ENCODE measurements at regions not wholly inside any gene's neighbourhood (a gene's known extent, or its start where the extent isn't known, plus 50 kb on each side); places are given as distances from the start of the nearest gene placed in this dataset.
A peak's percentile ranks its signal among the peaks of the same experiment; 100 is the strongest.
"Not testable (repeated sequence)": the region's sequence is repeated elsewhere in the genome, so short reads cannot be mapped to it uniquely, and the experiment has no call there.

GRCh38 chr22:12579655-12580054 is 2948.3 kb upstream of the OR11H1 start:
- H3K9me2 ChIP-seq (ENCODE audit: insufficient read depth, low read length); DNase-seq (ENCODE audit: low spot score); H3K9me3 ChIP-seq (ENCODE audit: low read length); BruUV-seq (replicated peaks); POLR2A ChIA-PET; intact Hi-C loops (cut with micrococcal nuclease; ENCODE audit: unreplicated experiment); H2AFZ ChIP-seq (ENCODE audit: low read length); CTCF ChIA-PET (ENCODE audit: unreplicated experiment); H4K20me1 ChIP-seq (ENCODE audit: insufficient read depth, low read length); H3K79me2 ChIP-seq (ENCODE audit: insufficient read depth, low read depth, low read length); H3K4me2 ChIP-seq (ENCODE audit: low read length); H3K4me3 ChIP-seq (ENCODE audit: low read depth, low read length, poor library complexity, severe bottlenecking); H3K27ac ChIP-seq (ENCODE audit: low read depth, low read length, poor library complexity, severe bottlenecking); H3K36me3 ChIP-seq (ENCODE audit: insufficient read depth, low read length); H3K4me1 ChIP-seq (ENCODE audit: insufficient read depth, low read length, poor library complexity, severe bottlenecking): not testable (repeated sequence)
- TF ChIP-seq, protein P1, sequence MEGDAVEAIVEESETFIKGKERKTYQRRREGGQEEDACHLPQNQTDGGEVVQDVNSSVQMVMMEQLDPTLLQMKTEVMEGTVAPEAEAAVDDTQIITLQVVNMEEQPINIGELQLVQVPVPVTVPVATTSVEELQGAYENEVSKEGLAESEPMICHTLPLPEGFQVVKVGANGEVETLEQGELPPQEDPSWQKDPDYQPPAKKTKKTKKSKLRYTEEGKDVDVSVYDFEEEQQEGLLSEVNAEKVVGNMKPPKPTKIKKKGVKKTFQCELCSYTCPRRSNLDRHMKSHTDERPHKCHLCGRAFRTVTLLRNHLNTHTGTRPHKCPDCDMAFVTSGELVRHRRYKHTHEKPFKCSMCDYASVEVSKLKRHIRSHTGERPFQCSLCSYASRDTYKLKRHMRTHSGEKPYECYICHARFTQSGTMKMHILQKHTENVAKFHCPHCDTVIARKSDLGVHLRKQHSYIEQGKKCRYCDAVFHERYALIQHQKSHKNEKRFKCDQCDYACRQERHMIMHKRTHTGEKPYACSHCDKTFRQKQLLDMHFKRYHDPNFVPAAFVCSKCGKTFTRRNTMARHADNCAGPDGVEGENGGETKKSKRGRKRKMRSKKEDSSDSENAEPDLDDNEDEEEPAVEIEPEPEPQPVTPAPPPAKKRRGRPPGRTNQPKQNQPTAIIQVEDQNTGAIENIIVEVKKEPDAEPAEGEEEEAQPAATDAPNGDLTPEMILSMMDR (conservative IDR thresholded peaks at IDR 0.05; ENCODE audit: low read length): peak; percentile 48

DNA sequence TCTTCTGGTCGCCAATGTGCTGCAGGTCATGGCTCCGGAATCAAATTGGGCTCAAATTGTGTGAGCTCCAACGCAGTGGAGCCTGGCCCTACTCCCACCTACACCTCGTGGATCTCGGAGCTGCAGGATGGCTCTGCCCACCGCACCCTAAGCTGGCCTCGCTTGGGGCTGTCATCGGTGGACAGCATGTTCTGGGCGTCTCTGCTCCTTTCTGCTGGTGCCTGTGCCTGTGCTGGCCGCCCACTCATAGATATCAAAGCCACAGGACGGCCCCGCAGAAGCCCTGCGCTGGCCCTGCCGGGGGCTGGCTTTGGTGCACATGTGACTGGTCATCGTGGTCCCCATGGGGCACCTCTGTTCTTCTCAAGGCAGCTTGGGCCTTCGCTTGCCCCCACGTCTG is 2943.5 kb upstream of the OR11H1 start:
- DNase-seq (ENCODE audit: low spot score); BruUV-seq (replicated peaks); H3K4me3 ChIP-seq (ENCODE audit: low read depth, low read length, poor library complexity, severe bottlenecking); CTCF ChIA-PET (ENCODE audit: unreplicated experiment); H3K9me2 ChIP-seq (ENCODE audit: insufficient read depth, low read length); H3K4me2 ChIP-seq (ENCODE audit: low read length); H2AFZ ChIP-seq (ENCODE audit: low read length); intact Hi-C loops (cut with micrococcal nuclease; ENCODE audit: unreplicated experiment); H3K4me1 ChIP-seq (ENCODE audit: insufficient read depth, low read length, poor library complexity, severe bottlenecking); H4K20me1 ChIP-seq (ENCODE audit: insufficient read depth, low read length); POLR2A ChIA-PET; H3K27ac ChIP-seq (ENCODE audit: low read depth, low read length, poor library complexity, severe bottlenecking); H3K36me3 ChIP-seq (ENCODE audit: insufficient read depth, low read length); H3K79me2 ChIP-seq (ENCODE audit: insufficient read depth, low read depth, low read length); H3K9me3 ChIP-seq (ENCODE audit: low read length): not testable (repeated sequence)

DNA sequence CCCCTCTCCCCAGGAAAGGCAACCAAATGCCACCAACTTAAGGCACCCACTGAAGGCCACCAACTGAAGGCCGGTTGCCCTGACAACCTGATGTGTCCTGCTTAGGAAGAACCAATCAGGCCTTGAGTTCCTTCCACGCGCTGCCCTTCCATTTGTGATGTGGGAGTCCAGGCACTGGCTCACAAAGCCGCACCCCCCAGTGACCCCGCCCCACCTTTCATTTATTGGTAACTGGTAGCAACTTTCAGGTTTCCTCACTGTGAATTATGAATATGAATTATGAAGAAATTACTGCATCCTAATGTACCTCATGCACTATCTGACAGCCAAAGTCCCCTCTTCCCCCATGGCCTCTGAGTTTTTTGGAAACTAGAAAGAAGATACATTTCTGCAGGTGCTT is 2943.1 kb upstream of the OR11H1 start:
- H3K27ac ChIP-seq (ENCODE audit: low read depth, low read length, poor library complexity, severe bottlenecking); H3K4me1 ChIP-seq (ENCODE audit: insufficient read depth, low read length, poor library complexity, severe bottlenecking); H3K4me3 ChIP-seq (ENCODE audit: low read depth, low read length, poor library complexity, severe bottlenecking); DNase-seq (ENCODE audit: low spot score); intact Hi-C loops (cut with micrococcal nuclease; ENCODE audit: unreplicated experiment); H3K79me2 ChIP-seq (ENCODE audit: insufficient read depth, low read depth, low read length); BruUV-seq (replicated peaks); H3K9me3 ChIP-seq (ENCODE audit: low read length); H3K9me2 ChIP-seq (ENCODE audit: insufficient read depth, low read length); POLR2A ChIA-PET; CTCF ChIA-PET (ENCODE audit: unreplicated experiment); H4K20me1 ChIP-seq (ENCODE audit: insufficient read depth, low read length); H2AFZ ChIP-seq (ENCODE audit: low read length); H3K4me2 ChIP-seq (ENCODE audit: low read length); H3K36me3 ChIP-seq (ENCODE audit: insufficient read depth, low read length): not testable (repeated sequence)

- H3K9me3 ChIP-seq (ENCODE audit: low read length): peaks cover 16% of the 10 kb centered on the region; the same call in 1 of the 2 replicates
- CTCF ChIA-PET (ENCODE audit: unreplicated experiment); H4K20me1 ChIP-seq (ENCODE audit: insufficient read depth, low read length); DNase-seq (ENCODE audit: low spot score); BruUV-seq (replicated peaks); H3K9me2 ChIP-seq (ENCODE audit: insufficient read depth, low read length); H2AFZ ChIP-seq (ENCODE audit: low read length); POLR2A ChIA-PET; H3K36me3 ChIP-seq (ENCODE audit: insufficient read depth, low read length); H3K27ac ChIP-seq (ENCODE audit: low read depth, low read length, poor library complexity, severe bottlenecking); H3K79me2 ChIP-seq (ENCODE audit: insufficient read depth, low read depth, low read length); intact Hi-C loops (cut with micrococcal nuclease; ENCODE audit: unreplicated experiment); H3K4me3 ChIP-seq (ENCODE audit: low read depth, low read length, poor library complexity, severe bottlenecking); H3K4me2 ChIP-seq (ENCODE audit: low read length); H3K4me1 ChIP-seq (ENCODE audit: insufficient read depth, low read length, poor library complexity, severe bottlenecking): not testable (repeated sequence)
Measured at GRCh38 chr22:12595724-12596123, 2932.3 kb upstream of the OR11H1 start.

GRCh38 chr22:12597778-12598177 is 2930.2 kb upstream of the OR11H1 start:
- DNase-seq (ENCODE audit: low spot score); BruUV-seq (replicated peaks); H3K4me3 ChIP-seq (ENCODE audit: low read depth, low read length, poor library complexity, severe bottlenecking); POLR2A ChIA-PET; intact Hi-C loops (cut with micrococcal nuclease; ENCODE audit: unreplicated experiment); H3K4me2 ChIP-seq (ENCODE audit: low read length); H3K9me2 ChIP-seq (ENCODE audit: insufficient read depth, low read length); H3K27ac ChIP-seq (ENCODE audit: low read depth, low read length, poor library complexity, severe bottlenecking); H2AFZ ChIP-seq (ENCODE audit: low read length); H3K4me1 ChIP-seq (ENCODE audit: insufficient read depth, low read length, poor library complexity, severe bottlenecking); CTCF ChIA-PET (ENCODE audit: unreplicated experiment); H3K36me3 ChIP-seq (ENCODE audit: insufficient read depth, low read length); H3K79me2 ChIP-seq (ENCODE audit: insufficient read depth, low read depth, low read length); H4K20me1 ChIP-seq (ENCODE audit: insufficient read depth, low read length): not testable (repeated sequence)
- peaks cover 23% of the 10 kb centered on the region; the same call in 1 of the 2 replicates for H3K9me3 ChIP-seq (ENCODE audit: low read length)

DNA sequence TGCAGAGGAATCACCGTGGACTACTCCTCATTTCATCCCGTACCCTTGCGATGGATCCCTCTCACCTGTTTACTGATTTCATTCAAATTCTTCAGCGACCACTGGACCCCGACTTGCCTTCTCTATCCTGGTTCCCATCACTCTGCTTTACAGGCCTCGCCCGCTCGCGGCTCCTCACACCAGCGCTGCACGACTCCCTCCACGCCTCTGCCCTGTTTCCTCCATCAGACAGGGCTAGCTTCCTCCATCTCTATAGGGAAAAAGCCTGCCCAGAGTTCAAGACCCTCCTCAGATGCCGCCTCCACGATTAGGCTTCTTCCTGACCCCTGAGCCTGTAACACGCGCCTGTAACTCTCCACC is 2926.5 kb upstream of the OR11H1 start:
- DNase-seq (ENCODE audit: low spot score); BruUV-seq (replicated peaks); H3K27ac ChIP-seq (ENCODE audit: low read depth, low read length, poor library complexity, severe bottlenecking); POLR2A ChIA-PET; H4K20me1 ChIP-seq (ENCODE audit: insufficient read depth, low read length); CTCF ChIA-PET (ENCODE audit: unreplicated experiment); H3K9me2 ChIP-seq (ENCODE audit: insufficient read depth, low read length); H3K4me2 ChIP-seq (ENCODE audit: low read length); H3K4me1 ChIP-seq (ENCODE audit: insufficient read depth, low read length, poor library complexity, severe bottlenecking); intact Hi-C loops (cut with micrococcal nuclease; ENCODE audit: unreplicated experiment); H3K79me2 ChIP-seq (ENCODE audit: insufficient read depth, low read depth, low read length); H3K4me3 ChIP-seq (ENCODE audit: low read depth, low read length, poor library complexity, severe bottlenecking); H2AFZ ChIP-seq (ENCODE audit: low read length); H3K36me3 ChIP-seq (ENCODE audit: insufficient read depth, low read length): not testable (repeated sequence)
- H3K9me3 ChIP-seq (ENCODE audit: low read length): peaks cover 43% of the 10 kb centered on the region

Measured in OCI-LY7 (cell line).